Hindlimb muscle (tissue), 1 donor: ENCODE measurements at regions not wholly inside any gene's neighbourhood (a gene's known extent, or its start where the extent isn't known, plus 50 kb on each side); places are given as distances from the start of the nearest gene placed in this dataset.

Source experiments
- DNase-seq: peaks from one replicate; pipeline ENCODE4 v3.0.0-alpha.2; 2013

GRCh38 chr7:31171216-31171785, 119.2 kb downstream of the ADCYAP1R1 start:
- no peak for DNase-seq
